22Rv1 (cell line): ENCODE measurements at regions not wholly inside any gene's neighbourhood (a gene's known extent, or its start where the extent isn't known, plus 50 kb on each side); places are given as distances from the start of the nearest gene placed in this dataset.

Source experiments
- ZFX ChIP-seq: fragments of 450-650 bp; IDR thresholded peaks from 2 replicates; pipeline ENCODE4 v1.6.1; 2017; ENCODE audit warnings: antibody characterized with exemption, borderline replicate concordance
- TF ChIP-seq, protein P1 (sequence below): fragments of 450-650 bp; IDR thresholded peaks from 2 replicates; pipeline ENCODE4 v1.5.1; 2017; ENCODE audit warnings: mild to moderate bottlenecking

DNA sequence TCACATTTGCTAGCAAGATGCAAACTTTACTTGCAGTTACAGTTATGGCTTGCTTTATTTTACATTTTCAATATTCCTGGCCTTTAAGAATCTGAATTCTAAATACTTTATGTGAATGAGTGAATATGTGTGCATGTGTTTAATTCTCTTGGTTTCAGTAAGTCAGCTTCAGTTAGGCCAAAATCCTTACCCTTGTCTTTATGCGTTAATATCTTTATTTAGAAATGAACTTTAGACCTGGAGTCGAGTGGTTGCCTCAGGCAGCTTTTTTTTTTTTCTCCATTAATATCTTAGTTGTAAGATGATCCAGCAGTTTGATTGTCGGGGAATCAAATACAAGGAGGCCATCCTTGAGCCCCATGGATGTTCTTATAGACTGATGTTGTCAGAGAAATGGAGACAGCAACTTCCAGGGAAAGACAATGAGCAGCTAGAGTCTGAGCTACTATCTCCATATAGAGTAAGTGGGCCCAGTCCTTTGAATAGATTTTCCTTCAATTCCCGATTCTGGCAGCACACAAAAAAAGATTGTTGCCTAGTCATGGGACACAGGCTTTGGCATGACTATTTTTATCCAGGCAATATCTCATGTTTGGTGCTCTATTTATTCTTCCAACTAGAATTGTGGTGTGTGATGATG, 398.0 kb downstream of the DHX35 start:
- TF ChIP-seq, protein P1, sequence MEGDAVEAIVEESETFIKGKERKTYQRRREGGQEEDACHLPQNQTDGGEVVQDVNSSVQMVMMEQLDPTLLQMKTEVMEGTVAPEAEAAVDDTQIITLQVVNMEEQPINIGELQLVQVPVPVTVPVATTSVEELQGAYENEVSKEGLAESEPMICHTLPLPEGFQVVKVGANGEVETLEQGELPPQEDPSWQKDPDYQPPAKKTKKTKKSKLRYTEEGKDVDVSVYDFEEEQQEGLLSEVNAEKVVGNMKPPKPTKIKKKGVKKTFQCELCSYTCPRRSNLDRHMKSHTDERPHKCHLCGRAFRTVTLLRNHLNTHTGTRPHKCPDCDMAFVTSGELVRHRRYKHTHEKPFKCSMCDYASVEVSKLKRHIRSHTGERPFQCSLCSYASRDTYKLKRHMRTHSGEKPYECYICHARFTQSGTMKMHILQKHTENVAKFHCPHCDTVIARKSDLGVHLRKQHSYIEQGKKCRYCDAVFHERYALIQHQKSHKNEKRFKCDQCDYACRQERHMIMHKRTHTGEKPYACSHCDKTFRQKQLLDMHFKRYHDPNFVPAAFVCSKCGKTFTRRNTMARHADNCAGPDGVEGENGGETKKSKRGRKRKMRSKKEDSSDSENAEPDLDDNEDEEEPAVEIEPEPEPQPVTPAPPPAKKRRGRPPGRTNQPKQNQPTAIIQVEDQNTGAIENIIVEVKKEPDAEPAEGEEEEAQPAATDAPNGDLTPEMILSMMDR = no peak
- TF ChIP-seq ZFX = no peak
